Liver (tissue), 3 donors: ENCODE measurements at regions not wholly inside any gene's neighbourhood (a gene's known extent, or its start where the extent isn't known, plus 50 kb on each side); places are given as distances from the start of the nearest gene placed in this dataset.

Experiments
- CTCF ChIP-seq: fragments of 150-350 bp; IDR thresholded peaks from 2 replicates; pipeline ENCODE4 v1.5.1; 2017; ENCODE audit warnings: improper control_type of control experiment, low read depth, low read length; ENCODE audit not compliant: missing input control
- EGR1 ChIP-seq, 2 donors: IDR thresholded peaks; 2 replicates each; pipeline ENCODE4 v1.6.1; 2016 to 2018; ENCODE audit warnings: antibody characterized with exemption in 2 of 2, low read depth in 2 of 2
- GABPA ChIP-seq, 2 donors: IDR thresholded peaks in 1 of 2; conservative IDR thresholded peaks in 1 of 2; 2 replicates each; pipeline ENCODE4 v1.6.1; 2016; ENCODE audit warnings: antibody characterized with exemption in 2 of 2, mild to moderate bottlenecking in 1 of 2, moderate library complexity in 1 of 2
- JUND ChIP-seq, 2 donors: IDR thresholded peaks; 2 replicates each; pipeline ENCODE4 v1.6.1; 2016; ENCODE audit warnings: antibody characterized with exemption in 2 of 2
- NR2F2 ChIP-seq: IDR thresholded peaks from 2 replicates; pipeline ENCODE4 v1.6.1; 2016; ENCODE audit warnings: antibody characterized with exemption
- RXRA ChIP-seq, 2 donors: IDR thresholded peaks; 2 replicates each; pipeline ENCODE4 v1.6.1; 2017 to 2018; ENCODE audit warnings: antibody characterized with exemption in 2 of 2, mild to moderate bottlenecking in 1 of 2
- SP1 ChIP-seq: IDR thresholded peaks from 2 replicates; pipeline ENCODE4 v1.6.1; 2018; ENCODE audit warnings: antibody characterized with exemption, mild to moderate bottlenecking
- TAF1 ChIP-seq: conservative IDR thresholded peaks from 2 replicates; pipeline ENCODE4 v1.6.1; 2016; ENCODE audit warnings: antibody characterized with exemption, mild to moderate bottlenecking
- YY1 ChIP-seq: IDR thresholded peaks from 2 replicates; pipeline ENCODE4 v1.6.1; 2016; ENCODE audit warnings: antibody characterized with exemption, mild to moderate bottlenecking
- ZBTB33 ChIP-seq: IDR thresholded peaks from 2 replicates; pipeline ENCODE4 v1.6.1; 2016; ENCODE audit warnings: antibody characterized with exemption
- TF ChIP-seq, protein P1 (sequence below): IDR thresholded peaks from 2 replicates; pipeline ENCODE4 v1.6.1; 2016; ENCODE audit warnings: antibody characterized with exemption
- TF ChIP-seq, protein P2 (sequence below): IDR thresholded peaks from 2 replicates; pipeline ENCODE4 v1.6.1; 2016; ENCODE audit warnings: antibody characterized with exemption
- TF ChIP-seq, protein P3 (sequence below): IDR thresholded peaks from 2 replicates; pipeline ENCODE4 v1.6.1; 2016; ENCODE audit warnings: antibody characterized with exemption, mild to moderate bottlenecking
- donor health status: healthy.
- donor health status: healthy.

DNA sequence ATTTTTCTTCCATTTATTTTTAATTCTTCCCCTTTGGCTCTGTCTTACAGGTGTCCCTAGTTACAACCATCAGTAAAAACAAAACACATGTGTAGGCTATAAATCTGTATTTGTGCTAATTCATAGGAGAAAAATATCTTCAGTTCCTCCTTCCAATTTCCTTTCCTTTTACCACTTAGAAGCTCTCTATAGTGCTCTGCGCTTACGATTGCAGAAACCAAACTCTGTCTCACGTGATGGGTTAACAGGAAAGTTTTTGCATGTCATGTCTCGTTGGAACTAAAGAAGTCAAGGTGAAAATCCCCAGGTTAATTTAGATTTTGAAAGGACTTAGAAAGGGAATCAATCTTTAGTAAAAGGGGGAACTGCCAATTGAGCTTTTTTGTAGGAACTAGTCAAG, 1390.5 kb upstream of the ZEB2 start:
- TF ChIP-seq CTCF = no peak
- TF ChIP-seq, protein P1, sequence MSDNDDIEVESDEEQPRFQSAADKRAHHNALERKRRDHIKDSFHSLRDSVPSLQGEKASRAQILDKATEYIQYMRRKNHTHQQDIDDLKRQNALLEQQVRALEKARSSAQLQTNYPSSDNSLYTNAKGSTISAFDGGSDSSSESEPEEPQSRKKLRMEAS = no peak
- TF ChIP-seq EGR1 (IDR thresholded peaks at IDR 0.05; ENCODE audit: low read depth in 2 of 2) = no peak
- no peak for TF ChIP-seq TAF1
- TF ChIP-seq YY1 = no peak
- no peak for TF ChIP-seq NR2F2
- TF ChIP-seq, protein P2, sequence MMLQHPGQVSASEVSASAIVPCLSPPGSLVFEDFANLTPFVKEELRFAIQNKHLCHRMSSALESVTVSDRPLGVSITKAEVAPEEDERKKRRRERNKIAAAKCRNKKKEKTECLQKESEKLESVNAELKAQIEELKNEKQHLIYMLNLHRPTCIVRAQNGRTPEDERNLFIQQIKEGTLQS = no peak
- no peak for TF ChIP-seq JUND (IDR thresholded peaks at IDR 0.05)
- TF ChIP-seq GABPA (IDR thresholded peaks at IDR 0.05 in 1 of 2, conservative IDR thresholded peaks at IDR 0.05 in 1 of 2) = no peak
- no peak for TF ChIP-seq ZBTB33
- TF ChIP-seq, protein P3, sequence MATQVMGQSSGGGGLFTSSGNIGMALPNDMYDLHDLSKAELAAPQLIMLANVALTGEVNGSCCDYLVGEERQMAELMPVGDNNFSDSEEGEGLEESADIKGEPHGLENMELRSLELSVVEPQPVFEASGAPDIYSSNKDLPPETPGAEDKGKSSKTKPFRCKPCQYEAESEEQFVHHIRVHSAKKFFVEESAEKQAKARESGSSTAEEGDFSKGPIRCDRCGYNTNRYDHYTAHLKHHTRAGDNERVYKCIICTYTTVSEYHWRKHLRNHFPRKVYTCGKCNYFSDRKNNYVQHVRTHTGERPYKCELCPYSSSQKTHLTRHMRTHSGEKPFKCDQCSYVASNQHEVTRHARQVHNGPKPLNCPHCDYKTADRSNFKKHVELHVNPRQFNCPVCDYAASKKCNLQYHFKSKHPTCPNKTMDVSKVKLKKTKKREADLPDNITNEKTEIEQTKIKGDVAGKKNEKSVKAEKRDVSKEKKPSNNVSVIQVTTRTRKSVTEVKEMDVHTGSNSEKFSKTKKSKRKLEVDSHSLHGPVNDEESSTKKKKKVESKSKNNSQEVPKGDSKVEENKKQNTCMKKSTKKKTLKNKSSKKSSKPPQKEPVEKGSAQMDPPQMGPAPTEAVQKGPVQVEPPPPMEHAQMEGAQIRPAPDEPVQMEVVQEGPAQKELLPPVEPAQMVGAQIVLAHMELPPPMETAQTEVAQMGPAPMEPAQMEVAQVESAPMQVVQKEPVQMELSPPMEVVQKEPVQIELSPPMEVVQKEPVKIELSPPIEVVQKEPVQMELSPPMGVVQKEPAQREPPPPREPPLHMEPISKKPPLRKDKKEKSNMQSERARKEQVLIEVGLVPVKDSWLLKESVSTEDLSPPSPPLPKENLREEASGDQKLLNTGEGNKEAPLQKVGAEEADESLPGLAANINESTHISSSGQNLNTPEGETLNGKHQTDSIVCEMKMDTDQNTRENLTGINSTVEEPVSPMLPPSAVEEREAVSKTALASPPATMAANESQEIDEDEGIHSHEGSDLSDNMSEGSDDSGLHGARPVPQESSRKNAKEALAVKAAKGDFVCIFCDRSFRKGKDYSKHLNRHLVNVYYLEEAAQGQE = no peak
- no peak for TF ChIP-seq SP1
- no peak for TF ChIP-seq RXRA (IDR thresholded peaks at IDR 0.05)
